H1 (cell line): ENCODE measurements at regions not wholly inside any gene's neighbourhood (a gene's known extent, or its start where the extent isn't known, plus 50 kb on each side); places are given as distances from the start of the nearest gene placed in this dataset.

Experiments used
- CTCF ChIA-PET: fragments of 300-600 bp; sonication (Branson Sonifier 250); formaldehyde crosslinking; loops from one replicate; lab custom pipeline; 2021; ENCODE audit not compliant: partially characterized antibody; lab: Charles Lee
- POLR2A ChIA-PET: fragments of 300-600 bp; sonication (Branson Sonifier 250); formaldehyde crosslinking; loops from one replicate; lab custom pipeline; 2021; ENCODE audit warnings: inconsistent platforms; ENCODE audit not compliant: partially characterized antibody; lab: Charles Lee
- DNase-seq, 2 experiments: peaks; one replicate each; pipeline versions ENCODE4 v3.0.0 to v3.0.0-alpha.2; 2010 to 2022; ENCODE audit warnings: low spot score in 2 of 2, low read depth in 1 of 2, mixed read lengths in 1 of 2
- FAIRE-seq: peaks from 2 replicates; lab custom pipeline; 2011; peaks lifted over from hg19 to GRCh38; lab: Jason Lieb, UNC
- H2AFZ ChIP-seq: 2 replicates; pipeline ENCODE4 v1.8.1; 2012; ENCODE audit warnings: low read length, inconsistent platforms
- H2AK5ac ChIP-seq: 2 replicates; pipeline ENCODE4 v1.6.1; 2013; ENCODE audit warnings: low read depth, low read length
- H2BK120ac ChIP-seq: replicated peaks from 2 replicates; pipeline ENCODE3; 2013; ENCODE audit warnings: low read depth, low read length, inconsistent platforms
- H2BK12ac ChIP-seq: 2 replicates; pipeline ENCODE4 v1.6.1; 2013; ENCODE audit warnings: low read depth, low read length
- H2BK15ac ChIP-seq: 2 replicates; pipeline ENCODE4 v1.6.1; 2013; ENCODE audit warnings: low read length
- H2BK20ac ChIP-seq: 2 replicates; pipeline ENCODE4 v1.6.1; 2013; ENCODE audit warnings: low read length
- H2BK5ac ChIP-seq: 2 replicates; pipeline ENCODE4 v1.6.1; 2013; ENCODE audit warnings: low read depth, low read length
- H3K14ac ChIP-seq: 2 replicates; pipeline ENCODE4 v1.6.1; 2013; ENCODE audit warnings: inconsistent platforms; ENCODE audit not compliant: insufficient read length
- H3K18ac ChIP-seq: 2 replicates; pipeline ENCODE4 v1.6.1; 2013; ENCODE audit warnings: low read length; ENCODE audit errors: extremely low read depth
- H3K23ac ChIP-seq: 2 replicates; pipeline ENCODE4 v1.6.1; 2013; ENCODE audit warnings: inconsistent platforms; ENCODE audit not compliant: insufficient read length
- H3K23me2 ChIP-seq: 2 replicates; pipeline ENCODE4 v1.6.1; 2013; ENCODE audit warnings: low read depth, low read length
- H3K27ac ChIP-seq: 2 replicates; pipeline ENCODE4 v1.6.1; 2011; ENCODE audit warnings: low read depth, low read length, inconsistent platforms
- H3K27me3 ChIP-seq, 4 experiments: replicated peaks in 1 of 4; 1 replicate in 1 of 4; 2 replicates in 3 of 4; pipeline versions ENCODE4 v1.6.1 to v1.8.1; 2011 to 2013; ENCODE audit warnings: low read length in 3 of 4, mild to moderate bottlenecking in 3 of 4, inconsistent platforms in 2 of 4, mixed read lengths in 2 of 4, moderate library complexity in 1 of 4; ENCODE audit not compliant: control insufficient read depth in 3 of 4, insufficient read depth in 3 of 4; ENCODE audit errors: extremely low read depth in 1 of 4
- H3K36me3 ChIP-seq, 4 experiments: 2 replicates each; pipeline versions ENCODE4 v1.6.1 to v1.8.1; 2011 to 2013; ENCODE audit warnings: mild to moderate bottlenecking in 4 of 4, low read length in 3 of 4, moderate library complexity in 2 of 4, control low read depth in 1 of 4, inconsistent platforms in 1 of 4; ENCODE audit not compliant: insufficient read depth in 4 of 4, control insufficient read depth in 2 of 4
- H3K4ac ChIP-seq: replicated peaks from 2 replicates; pipeline ENCODE3; 2013; ENCODE audit warnings: low read length, low read depth, mixed read lengths, inconsistent platforms; ENCODE audit not compliant: insufficient read length
- H3K4me1 ChIP-seq, 4 experiments: replicated peaks in 1 of 4; 1 replicate in 1 of 4; 2 replicates in 3 of 4; pipeline versions ENCODE4 v1.6.1 to v1.8.1; 2011 to 2013; ENCODE audit warnings: low read length in 3 of 4, inconsistent platforms in 2 of 4, mixed read lengths in 1 of 4; ENCODE audit not compliant: insufficient read depth in 4 of 4, control insufficient read depth in 3 of 4
- H3K4me2 ChIP-seq, 2 experiments: 2 replicates each; pipeline versions ENCODE4 v1.6.1 to v1.8.1; 2011 to 2013; ENCODE audit warnings: low read depth in 2 of 2, low read length in 2 of 2, control low read depth in 1 of 2, inconsistent platforms in 1 of 2, mild to moderate bottlenecking in 1 of 2; ENCODE audit not compliant: insufficient read depth in 1 of 2
- H3K4me3 ChIP-seq, 4 experiments: fragments of 200-600, 300-600 bp in 1 of 4; sonication (generic), shearing (Covaris generic), sonication (Bioruptor Twin) in 1 of 4; 2 replicates each; pipeline versions ENCODE4 v1.5.1 to v1.8.1; 2011 to 2016; ENCODE audit warnings: low read length in 4 of 4, low read depth in 3 of 4, control low read depth in 2 of 4, inconsistent platforms in 2 of 4, mild to moderate bottlenecking in 2 of 4, mixed read lengths in 1 of 4, moderate library complexity in 1 of 4; ENCODE audit not compliant: insufficient read depth in 2 of 4; ENCODE audit errors: extremely low read depth in 1 of 4
- H3K56ac ChIP-seq: replicated peaks from 2 replicates; pipeline ENCODE3; 2013; ENCODE audit warnings: low read depth, mild to moderate bottlenecking, mixed read lengths, low read length, inconsistent platforms; ENCODE audit not compliant: insufficient read length
- H3K79me1 ChIP-seq: 2 replicates; pipeline ENCODE4 v1.6.1; 2013; ENCODE audit warnings: low read depth, low read length, control low read depth
- H3K79me2 ChIP-seq, 2 experiments: 2 replicates each; pipeline versions ENCODE4 v1.6.1 to v1.8.1; 2012 to 2013; ENCODE audit warnings: low read length in 2 of 2, mild to moderate bottlenecking in 2 of 2, inconsistent platforms in 1 of 2; ENCODE audit not compliant: insufficient read depth in 2 of 2, control insufficient read depth in 1 of 2
- H3K9ac ChIP-seq, 4 experiments: replicated peaks in 1 of 4; 1 replicate in 1 of 4; 2 replicates in 3 of 4; pipeline versions ENCODE4 v1.6.1 to v1.8.1; 2011 to 2013; ENCODE audit warnings: low read depth in 3 of 4, low read length in 3 of 4, control low read depth in 2 of 4, mild to moderate bottlenecking in 2 of 4, moderate library complexity in 2 of 4, inconsistent platforms in 1 of 4; ENCODE audit errors: extremely low read depth in 1 of 4
- H3K9me3 ChIP-seq, 2 experiments: 2 replicates each; pipeline versions ENCODE4 v1.6.1 to v1.8.1; 2012 to 2013; ENCODE audit warnings: mild to moderate bottlenecking in 2 of 2, moderate library complexity in 2 of 2, control low read depth in 1 of 2, inconsistent platforms in 1 of 2, low read depth in 1 of 2, low read length in 1 of 2, mixed read lengths in 1 of 2; ENCODE audit not compliant: insufficient read depth in 2 of 2
- H4K20me1 ChIP-seq, 2 experiments: replicated peaks in 1 of 2; 2 replicates each; pipeline versions ENCODE3 to v1.8.1; 2011 to 2013; ENCODE audit warnings: inconsistent platforms in 2 of 2, low read length in 2 of 2, mild to moderate bottlenecking in 1 of 2; ENCODE audit not compliant: insufficient read depth in 2 of 2, control insufficient read depth in 1 of 2
- H4K5ac ChIP-seq: 2 replicates; pipeline ENCODE4 v1.6.1; 2013; ENCODE audit warnings: low read length, low read depth, mixed read lengths, inconsistent platforms; ENCODE audit not compliant: insufficient read length
- H4K8ac ChIP-seq: 2 replicates; pipeline ENCODE4 v1.8.0; 2013; ENCODE audit warnings: mild to moderate bottlenecking, moderate library complexity, low read length, inconsistent platforms; ENCODE audit not compliant: insufficient read depth; ENCODE audit errors: extremely low read depth
- H4K91ac ChIP-seq: replicated peaks from 2 replicates; pipeline ENCODE3; 2013; ENCODE audit warnings: low read length, mixed read lengths, inconsistent platforms; ENCODE audit not compliant: insufficient read length
- YY1 ChIP-seq: IDR thresholded peaks from 2 replicates; pipeline ENCODE4 v1.6.1; 2011; ENCODE audit warnings: low read depth, mild to moderate bottlenecking, low read length
- WGBS, 2 experiments: shearing (Covaris generic) in 1 of 2; methylation state at CpG; one replicate each; pipeline versions ENCODE4 v1.1.6 to v1.1.7; 2013 to 2015; ENCODE audit warnings: low lambda C conversion rate in 2 of 2, mixed read lengths in 2 of 2, inconsistent platforms in 1 of 2, low coverage in 1 of 2, missing lambda C conversion rate in 1 of 2; ENCODE audit not compliant: insufficient replicate concordance in 2 of 2, insufficient coverage in 1 of 2, insufficient read length in 1 of 2; ENCODE audit errors: extremely low coverage in 1 of 2, missing lambda C conversion rate in 1 of 2; 5-methylcytosine and 5-hydroxymethylcytosine counted together

- Histone ChIP-seq H2BK12ac (peak overlapping the region; percentile 72; the same call in 1 of the 2 replicates), H3K27ac (no peak overlapping the region), H2AFZ (no peak overlapping the region), H2BK15ac (0 out of 2 replicates have a peak overlapping the region, but pooled peaks have one; percentile 9), H3K9me3 (no peaks in the 10 kb centered on the region), H3K23ac (no peak overlapping the region), H3K36me3 (no peaks in the 10 kb centered on the region), H3K4ac (no peak overlapping the region), H4K5ac (no peak overlapping the region), H3K56ac (no peak overlapping the region), H3K79me1 (no peaks in the 10 kb centered on the region), H2BK20ac (no peak overlapping the region), H3K18ac (no peak overlapping the region), H4K20me1 (no peaks in the 10 kb centered on the region), H4K91ac (no peak overlapping the region), H3K4me1 (peaks cover 0 to 8% (median 6%) of the 10 kb centered on the region in 4 experiments; a peak in 4 of 7 replicates), H3K4me3 (no peak overlapping the region), H3K27me3 (no peaks in the 10 kb centered on the region), H2BK120ac (no peak overlapping the region), H2AK5ac (no peak overlapping the region), H4K8ac (no peak overlapping the region), H3K14ac (no peak overlapping the region), H3K23me2 (no peaks in the 10 kb centered on the region), H3K4me2 (no peak overlapping the region), H2BK5ac (no peak overlapping the region; the same call in 1 of the 2 replicates), H3K79me2 (no peaks in the 10 kb centered on the region), H3K9ac (no peak overlapping the region)
- ChIA-PET POLR2A (no interaction called here), CTCF (interaction anchor here (1.0 to 1.8 kb wide), 4 partner anchors 16 to 134 kb away, joined by 4 to 5 read pairs (median 4); no protein-coding TSS in a partner anchor)
- FAIRE-seq (no peak), DNase-seq (no peak)
- 85% methylated on average over 3 of the region's 3 CpGs; no CpG with 5 or more reads in 1 of the 2 experiments for WGBS, 2 experiments
- TF ChIP-seq YY1: no peak
These were observed 191.7 kb upstream of the ZNF217 start for GRCh38 chr20:53785320-53785719.
